Ishikawa (cell line): ENCODE measurements at regions not wholly inside any gene's neighbourhood (a gene's known extent, or its start where the extent isn't known, plus 50 kb on each side); places are given as distances from the start of the nearest gene placed in this dataset.

ENCODE experiments used
- CEBPB ChIP-seq: IDR thresholded peaks from 2 replicates; pipeline ENCODE4 v1.6.1; 2012
- CREB1 ChIP-seq: IDR thresholded peaks from 2 replicates; pipeline ENCODE4 v1.6.1; 2012; ENCODE audit warnings: low read depth
- EP300 ChIP-seq: IDR thresholded peaks from 2 replicates; pipeline ENCODE4 v1.6.1; 2012; ENCODE audit warnings: borderline replicate concordance
- FOXM1 ChIP-seq: IDR thresholded peaks from 2 replicates; pipeline ENCODE4 v1.6.1; 2012; ENCODE audit warnings: low read depth, borderline replicate concordance
- NFIC ChIP-seq: IDR thresholded peaks from 2 replicates; pipeline ENCODE4 v1.6.1; 2012
- RAD21 ChIP-seq: IDR thresholded peaks from 2 replicates; pipeline ENCODE4 v1.6.1; 2012; ENCODE audit warnings: low read depth
- TAF1 ChIP-seq: IDR thresholded peaks from 2 replicates; pipeline ENCODE4 v1.6.1; 2012; ENCODE audit warnings: low read depth, mild to moderate bottlenecking
- TCF12 ChIP-seq: IDR thresholded peaks from 2 replicates; pipeline ENCODE4 v1.6.1; 2012; ENCODE audit warnings: low read depth
- TEAD4 ChIP-seq: IDR thresholded peaks from 2 replicates; pipeline ENCODE4 v1.6.1; 2012
- YY1 ChIP-seq: IDR thresholded peaks from 2 replicates; pipeline ENCODE4 v1.6.1; 2012; ENCODE audit warnings: low read depth
- ZBTB7A ChIP-seq: IDR thresholded peaks from 2 replicates; pipeline ENCODE4 v1.6.1; 2012; ENCODE audit warnings: low read depth
- TF ChIP-seq, protein P1 (sequence below): IDR thresholded peaks from 2 replicates; pipeline ENCODE4 v1.6.1; 2012
- TF ChIP-seq, protein P2 (sequence below): IDR thresholded peaks from 2 replicates; pipeline ENCODE4 v1.6.1; 2012; ENCODE audit warnings: low read depth, mild to moderate bottlenecking

DNA sequence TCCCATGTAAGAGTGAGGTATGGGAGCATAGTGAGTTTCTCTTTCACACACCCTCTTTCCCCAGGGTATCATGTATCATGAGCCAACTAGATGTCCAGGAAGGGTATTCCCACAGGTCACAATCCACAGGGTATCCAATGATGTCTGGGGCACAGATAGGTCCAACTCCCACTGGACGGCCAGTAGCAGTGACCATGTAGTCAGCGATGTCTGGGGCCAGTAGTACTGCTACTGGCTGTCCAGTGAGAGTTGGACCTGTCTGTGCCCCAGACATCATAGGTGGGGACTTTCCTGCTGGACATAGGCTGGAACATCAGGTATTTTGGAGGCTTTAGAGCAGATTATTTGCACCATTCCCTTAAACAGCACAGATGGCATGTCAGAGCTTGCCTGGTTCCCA, 352.6 kb upstream of the SGCD start:
- no peak for TF ChIP-seq TCF12
- TF ChIP-seq EP300 = no peak
- TF ChIP-seq, protein P1, sequence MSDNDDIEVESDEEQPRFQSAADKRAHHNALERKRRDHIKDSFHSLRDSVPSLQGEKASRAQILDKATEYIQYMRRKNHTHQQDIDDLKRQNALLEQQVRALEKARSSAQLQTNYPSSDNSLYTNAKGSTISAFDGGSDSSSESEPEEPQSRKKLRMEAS = no peak
- no peak for TF ChIP-seq TEAD4
- no peak for TF ChIP-seq CREB1
- no peak for TF ChIP-seq RAD21
- no peak for TF ChIP-seq NFIC
- no peak for TF ChIP-seq CEBPB
- TF ChIP-seq YY1 = no peak
- TF ChIP-seq, protein P2, sequence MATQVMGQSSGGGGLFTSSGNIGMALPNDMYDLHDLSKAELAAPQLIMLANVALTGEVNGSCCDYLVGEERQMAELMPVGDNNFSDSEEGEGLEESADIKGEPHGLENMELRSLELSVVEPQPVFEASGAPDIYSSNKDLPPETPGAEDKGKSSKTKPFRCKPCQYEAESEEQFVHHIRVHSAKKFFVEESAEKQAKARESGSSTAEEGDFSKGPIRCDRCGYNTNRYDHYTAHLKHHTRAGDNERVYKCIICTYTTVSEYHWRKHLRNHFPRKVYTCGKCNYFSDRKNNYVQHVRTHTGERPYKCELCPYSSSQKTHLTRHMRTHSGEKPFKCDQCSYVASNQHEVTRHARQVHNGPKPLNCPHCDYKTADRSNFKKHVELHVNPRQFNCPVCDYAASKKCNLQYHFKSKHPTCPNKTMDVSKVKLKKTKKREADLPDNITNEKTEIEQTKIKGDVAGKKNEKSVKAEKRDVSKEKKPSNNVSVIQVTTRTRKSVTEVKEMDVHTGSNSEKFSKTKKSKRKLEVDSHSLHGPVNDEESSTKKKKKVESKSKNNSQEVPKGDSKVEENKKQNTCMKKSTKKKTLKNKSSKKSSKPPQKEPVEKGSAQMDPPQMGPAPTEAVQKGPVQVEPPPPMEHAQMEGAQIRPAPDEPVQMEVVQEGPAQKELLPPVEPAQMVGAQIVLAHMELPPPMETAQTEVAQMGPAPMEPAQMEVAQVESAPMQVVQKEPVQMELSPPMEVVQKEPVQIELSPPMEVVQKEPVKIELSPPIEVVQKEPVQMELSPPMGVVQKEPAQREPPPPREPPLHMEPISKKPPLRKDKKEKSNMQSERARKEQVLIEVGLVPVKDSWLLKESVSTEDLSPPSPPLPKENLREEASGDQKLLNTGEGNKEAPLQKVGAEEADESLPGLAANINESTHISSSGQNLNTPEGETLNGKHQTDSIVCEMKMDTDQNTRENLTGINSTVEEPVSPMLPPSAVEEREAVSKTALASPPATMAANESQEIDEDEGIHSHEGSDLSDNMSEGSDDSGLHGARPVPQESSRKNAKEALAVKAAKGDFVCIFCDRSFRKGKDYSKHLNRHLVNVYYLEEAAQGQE = no peak
- TF ChIP-seq ZBTB7A = no peak
- TF ChIP-seq TAF1 = no peak
- TF ChIP-seq FOXM1 = no peak
